Loucy (cell line): ENCODE measurements at regions not wholly inside any gene's neighbourhood (a gene's known extent, or its start where the extent isn't known, plus 50 kb on each side); places are given as distances from the start of the nearest gene placed in this dataset.
A peak's percentile ranks its signal among the peaks of the same experiment; 100 is the strongest.

Source experiments
- H2AFZ ChIP-seq: fragments of 200-600 bp; sonication (generic); 2 replicates; pipeline ENCODE4 v1.6.0; 2016; ENCODE audit warnings: antibody characterized with exemption, mild to moderate bottlenecking, low read length, moderate library complexity
- H3F3A ChIP-seq: fragments of 200-600 bp; 2 replicates; pipeline ENCODE4 v1.6.0; 2016; ENCODE audit warnings: antibody characterized with exemption, low read depth, mild to moderate bottlenecking
- H3K27me3 ChIP-seq: fragments of 200-600 bp; sonication (generic); 2 replicates; pipeline ENCODE4 v1.6.1; 2014; ENCODE audit warnings: low read length, mild to moderate bottlenecking; ENCODE audit not compliant: insufficient read depth, poor library complexity, severe bottlenecking
- H3K36me3 ChIP-seq: fragments of 200-600 bp; sonication (generic); 2 replicates; pipeline ENCODE4 v1.6.1; 2016; ENCODE audit warnings: low read length; ENCODE audit not compliant: insufficient read depth
- H3K4me1 ChIP-seq: fragments of 200-600 bp; sonication (generic); 2 replicates; pipeline ENCODE4 v1.5.1; 2014; ENCODE audit warnings: low read length, mild to moderate bottlenecking; ENCODE audit not compliant: insufficient read depth, poor library complexity, severe bottlenecking
- H3K4me2 ChIP-seq: fragments of 200-600 bp; sonication (generic); 2 replicates; pipeline ENCODE4 v1.6.0; 2014; ENCODE audit warnings: antibody characterized with exemption, low read length, low read depth, mild to moderate bottlenecking; ENCODE audit not compliant: poor library complexity, severe bottlenecking
- H3K4me3 ChIP-seq: fragments of 200-600 bp; sonication (generic); 2 replicates; pipeline ENCODE4 v1.5.1; 2014; ENCODE audit warnings: low read length, mild to moderate bottlenecking, mixed read lengths; ENCODE audit not compliant: poor library complexity, severe bottlenecking
- H3K79me2 ChIP-seq: fragments of 200-600 bp; sonication (generic); 2 replicates; pipeline ENCODE4 v1.6.1; 2014; ENCODE audit warnings: low read length; ENCODE audit not compliant: insufficient read depth
- H3K9ac ChIP-seq: fragments of 200-600 bp; sonication (generic); 2 replicates; pipeline ENCODE4 v1.6.0; 2014; ENCODE audit warnings: mild to moderate bottlenecking, low read depth, low read length, moderate library complexity; ENCODE audit not compliant: poor library complexity, severe bottlenecking
- H3K9me2 ChIP-seq: fragments of 200-600 bp; sonication (generic); replicated peaks from 2 replicates; pipeline ENCODE4 v1.6.1; 2016; ENCODE audit warnings: low read depth, low read length, mixed read lengths
- H3K9me3 ChIP-seq: fragments of 200-600 bp; sonication (generic); 2 replicates; pipeline ENCODE4 v1.6.1; 2014; ENCODE audit warnings: mild to moderate bottlenecking, antibody characterized with exemption, low read length, low read depth; ENCODE audit not compliant: insufficient read depth
- H4K20me1 ChIP-seq: fragments of 200-600 bp; sonication (generic); 2 replicates; pipeline ENCODE4 v1.6.0; 2014; ENCODE audit warnings: antibody characterized with exemption, low read length, mild to moderate bottlenecking; ENCODE audit not compliant: insufficient read depth, poor library complexity, severe bottlenecking
- EZH2phosphoT487 ChIP-seq: fragments of 200-600 bp; IDR thresholded peaks from 2 replicates; pipeline ENCODE4 v1.6.1; 2018; ENCODE audit warnings: antibody characterized with exemption, mild to moderate bottlenecking, moderate library complexity, borderline replicate concordance
- TF ChIP-seq, protein P1 (sequence below): fragments of 200-600 bp; sonication (generic); conservative IDR thresholded peaks from 2 replicates; pipeline ENCODE4 v1.5.1; 2014; ENCODE audit warnings: mild to moderate bottlenecking, antibody characterized with exemption, low read length

DNA sequence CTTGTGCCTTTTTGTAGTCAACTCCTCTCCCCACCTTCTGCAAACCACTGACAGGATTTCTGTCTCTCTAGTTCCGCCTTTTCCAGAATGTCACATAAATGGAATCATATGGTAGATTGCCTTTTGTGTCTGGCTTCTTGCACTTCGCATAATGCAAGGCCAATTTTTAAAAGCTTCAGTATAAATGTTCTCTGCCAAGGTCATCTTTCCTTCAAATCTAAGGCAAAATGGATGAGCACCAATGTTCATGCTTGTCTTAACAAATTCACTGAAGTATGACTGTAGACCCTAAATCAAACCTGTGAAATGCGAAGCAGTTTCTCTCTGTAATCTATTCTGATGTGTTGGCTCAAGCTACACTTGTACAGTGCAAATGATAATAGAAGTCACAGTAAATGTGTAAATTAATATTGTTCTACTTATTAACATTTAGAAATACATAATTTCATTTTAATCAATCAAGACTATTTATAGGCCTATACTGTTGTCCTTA is 92.8 kb upstream of the GLS start:
- Histone ChIP-seq H3K79me2 (no peaks in the 10 kb centered on the region), H3K9ac (no peak overlapping the region), H3K4me1 (peaks cover 23% of the 10 kb centered on the region), H3K9me2 (no peaks in the 10 kb centered on the region), H2AFZ (no peak overlapping the region), H3K36me3 (no peaks in the 10 kb centered on the region), H3F3A (no peaks in the 10 kb centered on the region), H4K20me1 (no peaks in the 10 kb centered on the region), H3K9me3 (no peaks in the 10 kb centered on the region), H3K4me2 (no peak overlapping the region), H3K4me3 (no peak overlapping the region), H3K27me3 (no peaks in the 10 kb centered on the region)
- TF ChIP-seq, protein P1, sequence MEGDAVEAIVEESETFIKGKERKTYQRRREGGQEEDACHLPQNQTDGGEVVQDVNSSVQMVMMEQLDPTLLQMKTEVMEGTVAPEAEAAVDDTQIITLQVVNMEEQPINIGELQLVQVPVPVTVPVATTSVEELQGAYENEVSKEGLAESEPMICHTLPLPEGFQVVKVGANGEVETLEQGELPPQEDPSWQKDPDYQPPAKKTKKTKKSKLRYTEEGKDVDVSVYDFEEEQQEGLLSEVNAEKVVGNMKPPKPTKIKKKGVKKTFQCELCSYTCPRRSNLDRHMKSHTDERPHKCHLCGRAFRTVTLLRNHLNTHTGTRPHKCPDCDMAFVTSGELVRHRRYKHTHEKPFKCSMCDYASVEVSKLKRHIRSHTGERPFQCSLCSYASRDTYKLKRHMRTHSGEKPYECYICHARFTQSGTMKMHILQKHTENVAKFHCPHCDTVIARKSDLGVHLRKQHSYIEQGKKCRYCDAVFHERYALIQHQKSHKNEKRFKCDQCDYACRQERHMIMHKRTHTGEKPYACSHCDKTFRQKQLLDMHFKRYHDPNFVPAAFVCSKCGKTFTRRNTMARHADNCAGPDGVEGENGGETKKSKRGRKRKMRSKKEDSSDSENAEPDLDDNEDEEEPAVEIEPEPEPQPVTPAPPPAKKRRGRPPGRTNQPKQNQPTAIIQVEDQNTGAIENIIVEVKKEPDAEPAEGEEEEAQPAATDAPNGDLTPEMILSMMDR: no peak
- no peak for TF ChIP-seq EZH2phosphoT487

DNA sequence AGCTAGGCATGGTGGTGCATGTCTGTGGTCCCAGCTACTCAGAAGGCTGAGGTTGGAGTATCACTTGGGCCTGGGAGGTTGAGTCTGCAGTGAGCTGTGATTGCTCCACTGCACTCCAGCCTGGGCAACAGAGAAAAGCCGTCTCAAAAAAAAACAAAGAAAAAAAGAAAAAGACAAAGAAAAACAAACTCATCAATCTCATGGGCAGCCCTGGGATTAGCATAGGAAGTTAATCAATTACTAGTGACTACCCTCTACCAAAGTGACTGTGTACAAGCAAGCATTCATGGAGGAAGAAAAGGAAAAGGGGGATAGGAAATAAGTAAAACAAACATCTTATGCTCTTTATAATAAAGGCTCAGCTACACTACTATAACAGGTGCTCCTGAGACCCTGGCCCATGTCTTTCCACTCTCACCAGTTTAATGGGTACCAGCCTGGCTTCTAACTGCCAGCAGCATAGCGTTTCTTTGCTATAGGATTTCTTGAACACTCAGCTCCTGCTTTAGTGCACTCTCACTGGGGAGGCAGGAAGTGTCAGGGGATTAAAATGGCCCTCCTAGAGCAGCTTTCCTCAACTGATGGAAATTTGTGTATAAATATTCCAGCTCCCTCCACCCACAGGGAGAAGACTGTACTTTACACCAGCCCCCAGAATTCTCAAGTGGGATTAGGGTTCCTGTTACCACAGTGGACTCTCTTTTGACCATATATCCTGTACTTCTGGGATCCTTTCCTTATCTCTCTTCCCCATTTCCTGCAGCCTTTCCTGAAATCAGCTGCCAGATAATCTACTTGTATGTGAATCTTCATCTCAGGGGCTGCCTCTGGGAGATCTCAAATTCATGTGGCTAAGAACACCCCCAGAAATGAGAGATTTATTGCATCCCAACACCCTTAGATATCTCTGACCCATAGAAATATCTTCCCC is 91.3 kb upstream of the GLS start:
- Histone ChIP-seq H3K4me2 (peak overlapping the region; percentile 18), H3K4me1 (peaks cover 29% of the 10 kb centered on the region)

GRCh38 chr2:190791347-190791975 is 89.2 kb upstream of the GLS start:
- Histone ChIP-seq H3K4me2 (peak overlapping the region; percentile 21), H3K36me3 (no peaks in the 10 kb centered on the region), H2AFZ (no peak overlapping the region), H3F3A (no peaks in the 10 kb centered on the region), H3K27me3 (no peaks in the 10 kb centered on the region), H3K4me3 (no peak overlapping the region), H3K9me3 (no peaks in the 10 kb centered on the region), H4K20me1 (no peaks in the 10 kb centered on the region), H3K9me2 (no peaks in the 10 kb centered on the region), H3K9ac (no peak overlapping the region), H3K4me1 (peaks cover 29% of the 10 kb centered on the region), H3K79me2 (no peaks in the 10 kb centered on the region)
- TF ChIP-seq EZH2phosphoT487: no peak
- TF ChIP-seq, protein P1: no peak

More for the DNA sequence above, 91.3 kb upstream of the GLS start:
- Histone ChIP-seq H4K20me1 (no peaks in the 10 kb centered on the region), H3K27me3 (no peaks in the 10 kb centered on the region), H3K9me2 (no peaks in the 10 kb centered on the region), H3K9ac (no peak overlapping the region), H3F3A (no peaks in the 10 kb centered on the region), H3K4me3 (no peak overlapping the region), H3K9me3 (no peaks in the 10 kb centered on the region), H3K36me3 (no peaks in the 10 kb centered on the region), H2AFZ (peak overlapping the region; percentile 57; the same call in 1 of the 2 replicates), H3K79me2 (no peaks in the 10 kb centered on the region)
- TF ChIP-seq, protein P1: no peak
- TF ChIP-seq EZH2phosphoT487: no peak
